GM21619 (cell line): ENCODE measurements at regions not wholly inside any gene's neighbourhood (a gene's known extent, or its start where the extent isn't known, plus 50 kb on each side); places are given as distances from the start of the nearest gene placed in this dataset.

ENCODE experiments used
- ATAC-seq: cut with Tn5 transposase; IDR thresholded peaks from one replicate; pipeline ENCODE4 v1.9.1; 2021; ENCODE audit not compliant: unreplicated experiment

- peak; percentile 75 for ATAC-seq
Measured at GRCh38 chr17:34199932-34200534, 55.1 kb upstream of the CCL2 start.

- no peak for ATAC-seq
Measured at GRCh38 chr17:34201225-34201624, 53.9 kb upstream of the CCL2 start.

- ATAC-seq: no peak
Measured at GRCh38 chr17:34201767-34202166, 53.3 kb upstream of the CCL2 start.

- ATAC-seq: no peak
Measured at GRCh38 chr17:34203018-34203638, 52.0 kb upstream of the CCL2 start.

- ATAC-seq: no peak
Measured at GRCh38 chr17:34204402-34204801, 50.7 kb upstream of the CCL2 start.
